ENCODE measurements at regions not wholly inside any gene's neighbourhood (a gene's known extent, or its start where the extent isn't known, plus 50 kb on each side); places are given as distances from the start of the nearest gene placed in this dataset.

- no peak overlapping the region for H3K4me3 ChIP-seq (ENCODE audit: low read length, poor library complexity, severe bottlenecking)
- H2AFZ ChIP-seq (ENCODE audit: low read length): no peak overlapping the region
- H3K9me2 ChIP-seq (replicated peaks; ENCODE audit: low read depth, low read length): no peaks in the 10 kb centered on the region
- no peaks in the 10 kb centered on the region for H3F3A ChIP-seq (ENCODE audit: low read depth)
- TF ChIP-seq CTCF (conservative IDR thresholded peaks at IDR 0.05; ENCODE audit: low read length) (no peak), EZH2phosphoT487 (IDR thresholded peaks at IDR 0.05; ENCODE audit: borderline replicate concordance) (no peak)
- no peaks in the 10 kb centered on the region for H3K36me3 ChIP-seq (ENCODE audit: insufficient read depth, low read length)
- no peaks in the 10 kb centered on the region for H3K4me1 ChIP-seq (ENCODE audit: insufficient read depth, low read length, poor library complexity, severe bottlenecking)
- H3K79me2 ChIP-seq (ENCODE audit: insufficient read depth, low read length): no peaks in the 10 kb centered on the region
- no peaks in the 10 kb centered on the region for H3K27me3 ChIP-seq (ENCODE audit: insufficient read depth, low read length, poor library complexity, severe bottlenecking)
- no peaks in the 10 kb centered on the region for H3K9me3 ChIP-seq (ENCODE audit: insufficient read depth, low read depth, low read length)
- no peaks in the 10 kb centered on the region for H4K20me1 ChIP-seq (ENCODE audit: insufficient read depth, low read length, poor library complexity, severe bottlenecking)
- no peak overlapping the region for H3K4me2 ChIP-seq (ENCODE audit: low read depth, low read length, poor library complexity, severe bottlenecking)
- no peak overlapping the region for H3K9ac ChIP-seq (ENCODE audit: low read depth, low read length, poor library complexity, severe bottlenecking)
Measured at GRCh38 chr5:56464935-56465768, 232.0 kb upstream of the ANKRD55 start.

GRCh38 chr5:56463944-56464571 is 230.9 kb upstream of the ANKRD55 start:
- TF ChIP-seq CTCF (conservative IDR thresholded peaks at IDR 0.05; ENCODE audit: low read length): no peak
- no peak for TF ChIP-seq EZH2phosphoT487 (IDR thresholded peaks at IDR 0.05; ENCODE audit: borderline replicate concordance)
- Histone ChIP-seq H3K36me3 (ENCODE audit: insufficient read depth, low read length) (no peaks in the 10 kb centered on the region), H3K4me1 (ENCODE audit: insufficient read depth, low read length, poor library complexity, severe bottlenecking) (no peaks in the 10 kb centered on the region)

GRCh38 chr5:56461584-56461983 is 228.5 kb upstream of the ANKRD55 start:
- no peak for TF ChIP-seq EZH2phosphoT487 (IDR thresholded peaks at IDR 0.05; ENCODE audit: borderline replicate concordance)
- no peak for TF ChIP-seq CTCF (conservative IDR thresholded peaks at IDR 0.05; ENCODE audit: low read length)
- no peak overlapping the region for H3K9ac ChIP-seq (ENCODE audit: low read depth, low read length, poor library complexity, severe bottlenecking)
- H3K9me3 ChIP-seq (ENCODE audit: insufficient read depth, low read depth, low read length): no peaks in the 10 kb centered on the region
- no peaks in the 10 kb centered on the region for H3K27me3 ChIP-seq (ENCODE audit: insufficient read depth, low read length, poor library complexity, severe bottlenecking)
- H3F3A ChIP-seq (ENCODE audit: low read depth): no peaks in the 10 kb centered on the region
- H3K79me2 ChIP-seq (ENCODE audit: insufficient read depth, low read length): no peaks in the 10 kb centered on the region
- no peaks in the 10 kb centered on the region for H3K36me3 ChIP-seq (ENCODE audit: insufficient read depth, low read length)
- no peaks in the 10 kb centered on the region for H3K9me2 ChIP-seq (replicated peaks; ENCODE audit: low read depth, low read length)
- H3K4me1 ChIP-seq (ENCODE audit: insufficient read depth, low read length, poor library complexity, severe bottlenecking): no peaks in the 10 kb centered on the region
- no peak overlapping the region for H3K4me3 ChIP-seq (ENCODE audit: low read length, poor library complexity, severe bottlenecking)
- H3K4me2 ChIP-seq (ENCODE audit: low read depth, low read length, poor library complexity, severe bottlenecking): no peak overlapping the region
- H4K20me1 ChIP-seq (ENCODE audit: insufficient read depth, low read length, poor library complexity, severe bottlenecking): no peaks in the 10 kb centered on the region
- no peak overlapping the region for H2AFZ ChIP-seq (ENCODE audit: low read length)

More at GRCh38 chr5:56463944-56464571, 230.9 kb upstream of the ANKRD55 start:
- Histone ChIP-seq H3K4me2 (ENCODE audit: low read depth, low read length, poor library complexity, severe bottlenecking) (no peak overlapping the region), H3F3A (ENCODE audit: low read depth) (no peaks in the 10 kb centered on the region), H3K79me2 (ENCODE audit: insufficient read depth, low read length) (no peaks in the 10 kb centered on the region), H3K4me3 (ENCODE audit: low read length, poor library complexity, severe bottlenecking) (no peak overlapping the region), H3K9ac (ENCODE audit: low read depth, low read length, poor library complexity, severe bottlenecking) (no peak overlapping the region), H3K9me2 (replicated peaks; ENCODE audit: low read depth, low read length) (no peaks in the 10 kb centered on the region), H3K27me3 (ENCODE audit: insufficient read depth, low read length, poor library complexity, severe bottlenecking) (no peaks in the 10 kb centered on the region), H2AFZ (ENCODE audit: low read length) (no peak overlapping the region), H4K20me1 (ENCODE audit: insufficient read depth, low read length, poor library complexity, severe bottlenecking) (no peaks in the 10 kb centered on the region), H3K9me3 (ENCODE audit: insufficient read depth, low read depth, low read length) (no peaks in the 10 kb centered on the region)

All from Loucy (cell line).